Left ventricle myocardium inferior (tissue), 1 donor: ENCODE measurements at regions not wholly inside any gene's neighbourhood (a gene's known extent, or its start where the extent isn't known, plus 50 kb on each side); places are given as distances from the start of the nearest gene placed in this dataset.
A peak's percentile ranks its signal among the peaks of the same experiment; 100 is the strongest.

Source experiments
- DNase-seq: peaks from one replicate; pipeline ENCODE4 v3.0.0-alpha.2; 2020
- H3K27ac ChIP-seq: fragments of 200-600 bp; replicated peaks from 2 replicates; pipeline ENCODE4 v1.8.0; 2021
- H3K27me3 ChIP-seq: fragments of 200-600 bp; 2 replicates; pipeline ENCODE4 v1.8.0; 2021; ENCODE audit warnings: low read depth
- H3K36me3 ChIP-seq: fragments of 200-600 bp; 2 replicates; pipeline ENCODE4 v1.8.0; 2021
- H3K4me1 ChIP-seq: fragments of 200-600 bp; 2 replicates; pipeline ENCODE4 v1.8.0; 2021
- H3K4me3 ChIP-seq: fragments of 200-600 bp; 2 replicates; pipeline ENCODE4 v1.8.0; 2021; ENCODE audit warnings: mild to moderate bottlenecking, moderate library complexity
- H3K9me3 ChIP-seq: fragments of 200-600 bp; replicated peaks from 2 replicates; pipeline ENCODE4 v1.8.0; 2021
- CTCF ChIP-seq: fragments of 200-600 bp; IDR thresholded peaks from 2 replicates; pipeline ENCODE4 v1.8.0; 2021; ENCODE audit warnings: antibody characterized with exemption, mild to moderate bottlenecking, borderline replicate concordance
- intact Hi-C: fragments of 100-400 bp; cut with micrococcal nuclease; formaldehyde crosslinking; loops from one replicate; pipeline ENCODE4 v1.11.0; 2022
- donor health status: DM: no; HTN: yes; CAD: no; lungs with severe emphysema.

GRCh38 chr13:110063490-110064421, 243.2 kb downstream of the COL4A1 start:
- no peak for DNase-seq
- H3K27me3 ChIP-seq = no peaks in the 10 kb centered on the region
- no peaks in the 10 kb centered on the region for H3K9me3 ChIP-seq
- peaks cover 25% of the 10 kb centered on the region for H3K4me1 ChIP-seq
- no peak overlapping the region for H3K27ac ChIP-seq
- intact Hi-C loops = no loop called here
- TF ChIP-seq CTCF = no peak
- H3K36me3 ChIP-seq = no peaks in the 10 kb centered on the region
- H3K4me3 ChIP-seq = no peak overlapping the region

DNA sequence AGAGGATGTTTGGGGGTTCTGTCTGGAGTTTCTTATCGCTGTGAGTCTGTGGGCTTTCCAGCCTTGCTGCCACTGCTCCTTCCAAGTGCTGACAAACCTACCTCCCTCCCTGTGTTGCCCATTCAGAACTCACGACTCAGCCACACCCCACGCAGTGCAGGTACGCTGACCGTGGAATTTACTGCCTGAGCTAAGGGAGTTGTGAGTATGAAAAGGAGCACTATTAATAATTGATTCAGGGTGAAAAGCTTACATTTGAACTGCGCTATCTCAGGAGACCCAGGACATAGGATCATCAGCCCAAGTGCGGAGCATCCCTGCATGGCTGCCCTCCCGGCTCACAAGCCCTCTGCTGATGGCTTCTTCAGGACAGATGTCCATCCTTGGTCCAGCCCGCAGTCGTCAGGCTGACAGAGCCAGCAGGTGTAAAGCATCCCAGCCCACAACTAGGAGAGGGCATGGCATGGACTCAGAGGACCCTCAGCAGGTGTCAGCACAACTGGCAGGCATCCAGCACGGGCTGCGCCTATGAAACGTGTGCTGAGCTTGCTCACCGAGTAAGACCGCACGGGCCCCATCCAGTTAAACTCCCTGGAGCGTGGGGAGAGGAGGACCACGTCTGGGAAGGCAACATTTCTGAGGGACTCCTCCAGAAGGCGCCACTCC, 244.0 kb downstream of the COL4A1 start:
- no peaks in the 10 kb centered on the region for H3K9me3 ChIP-seq
- intact Hi-C loops = no loop called here
- H3K36me3 ChIP-seq = no peaks in the 10 kb centered on the region
- H3K4me1 ChIP-seq = peaks cover 25% of the 10 kb centered on the region
- no peak for TF ChIP-seq CTCF
- H3K4me3 ChIP-seq = no peak overlapping the region
- DNase-seq = no peak
- H3K27me3 ChIP-seq = no peaks in the 10 kb centered on the region
- H3K27ac ChIP-seq = peak overlapping the region; percentile 40

GRCh38 chr13:110062077-110062776, 244.7 kb downstream of the COL4A1 start:
- H3K9me3 ChIP-seq = no peaks in the 10 kb centered on the region
- peak; percentile 52 for DNase-seq
- H3K27me3 ChIP-seq = no peaks in the 10 kb centered on the region
- H3K4me1 ChIP-seq = peaks cover 25% of the 10 kb centered on the region
- intact Hi-C loops = no loop called here
- H3K4me3 ChIP-seq = no peak overlapping the region
- H3K36me3 ChIP-seq = no peaks in the 10 kb centered on the region
- no peak for TF ChIP-seq CTCF
- H3K27ac ChIP-seq = peak overlapping the region; percentile 40

DNA sequence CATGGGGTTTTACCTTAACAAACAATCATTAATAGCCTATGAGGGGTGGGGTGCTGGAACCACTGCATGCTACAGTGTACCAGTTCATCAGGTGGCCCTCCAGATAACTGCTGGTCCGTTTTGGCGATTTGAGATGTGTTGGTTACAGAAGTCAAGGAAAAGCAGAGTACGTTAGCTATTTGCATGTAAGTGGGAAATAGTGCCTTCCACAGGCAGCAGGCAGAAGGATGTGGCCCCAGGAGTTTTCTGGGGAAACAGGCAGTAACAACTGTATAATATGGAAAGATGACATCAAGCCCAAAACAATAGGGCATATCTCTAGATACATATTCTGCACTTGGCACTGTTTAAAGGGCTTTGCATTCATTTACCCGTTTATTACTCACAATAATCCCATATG, 245.7 kb downstream of the COL4A1 start:
- TF ChIP-seq CTCF = no peak
- Histone ChIP-seq H3K27me3 (no peaks in the 10 kb centered on the region), H3K4me1 (peaks cover 25% of the 10 kb centered on the region), H3K4me3 (no peak overlapping the region), H3K27ac (no peak overlapping the region), H3K36me3 (no peaks in the 10 kb centered on the region), H3K9me3 (no peaks in the 10 kb centered on the region)
- intact Hi-C loops = no loop called here
- DNase-seq = no peak

- no peaks in the 10 kb centered on the region for H3K27me3 ChIP-seq
- peaks cover 3% of the 10 kb centered on the region for H3K4me1 ChIP-seq
- intact Hi-C loops = no loop called here
- H3K36me3 ChIP-seq = no peaks in the 10 kb centered on the region
- no peak overlapping the region for H3K27ac ChIP-seq
- no peak for DNase-seq
- H3K9me3 ChIP-seq = no peaks in the 10 kb centered on the region
- TF ChIP-seq CTCF = no peak
- H3K4me3 ChIP-seq = no peak overlapping the region
These were observed 249.9 kb downstream of the COL4A1 start for GRCh38 chr13:110057052-110057451.
